ENCODE measurements at regions not wholly inside any gene's neighbourhood (a gene's known extent, or its start where the extent isn't known, plus 50 kb on each side); places are given as distances from the start of the nearest gene placed in this dataset.

DNA sequence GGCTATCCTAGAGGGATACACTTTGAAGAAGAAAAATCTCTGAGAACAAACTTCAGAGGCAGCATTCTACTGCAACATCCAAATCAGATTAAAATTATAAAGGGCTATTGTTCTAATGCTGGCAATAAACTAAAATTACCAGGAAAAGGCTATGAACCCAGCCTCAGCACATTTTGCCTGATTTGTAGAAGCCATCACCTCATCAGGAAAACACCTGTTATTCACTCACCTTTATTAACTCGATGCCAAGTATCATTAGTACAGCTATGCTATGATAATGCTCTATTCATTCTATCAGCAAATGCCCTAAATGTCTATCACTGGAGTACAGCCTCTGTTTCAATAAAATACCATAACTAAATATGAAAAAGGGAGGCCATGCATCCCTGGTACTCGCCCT, 510.2 kb downstream of the RASEF start (continued):
- no peak for TF ChIP-seq ZNF41 (CRISPR knock-in tag; conservative IDR thresholded peaks at IDR 0.05)

DNA sequence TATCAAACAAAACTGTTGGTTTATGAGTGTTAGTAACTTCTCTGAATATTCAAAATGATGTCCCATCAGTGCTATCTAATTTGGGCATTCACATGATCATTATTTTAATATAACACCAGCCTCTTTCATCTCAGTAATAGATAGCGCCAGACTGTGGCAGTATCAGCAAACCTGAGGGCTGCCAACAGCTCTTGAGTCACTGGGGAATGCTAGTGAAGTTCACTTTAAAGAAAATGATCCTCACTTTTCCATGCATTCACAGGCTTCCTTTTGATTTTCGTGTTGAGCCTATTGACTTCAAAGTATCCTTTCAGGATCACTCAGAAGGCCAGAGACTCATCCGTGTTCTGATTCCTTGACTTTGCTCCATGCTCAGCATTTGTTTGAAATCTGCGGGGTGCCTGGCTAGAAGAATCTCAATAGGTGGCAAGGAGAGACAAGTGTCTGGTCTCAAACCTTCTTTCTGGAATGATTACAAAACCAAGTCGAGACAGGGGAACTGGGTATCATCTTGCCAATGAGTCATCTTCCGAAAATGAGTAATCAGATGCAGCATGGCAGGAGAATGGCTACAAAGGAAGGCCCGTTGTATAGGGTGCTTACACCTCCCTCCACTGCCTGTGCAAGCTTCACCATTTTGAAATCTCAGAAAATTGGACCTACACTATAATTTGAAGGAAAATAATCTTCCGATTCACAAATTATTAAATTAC, 509.1 kb downstream of the RASEF start:
- POLR2A ChIA-PET = no interaction called here
- Histone ChIP-seq H3K4me3 (no peak overlapping the region), H3K9ac (ENCODE audit: insufficient read depth in 1 of 2, low read depth in 2 of 2, low read length in 2 of 2) (no peak overlapping the region), H2AFZ (ENCODE audit: low read depth, low read length) (no peak overlapping the region), H3K4me2 (ENCODE audit: insufficient read depth, low read length) (no peak overlapping the region), H3K9me3 (replicated peaks; ENCODE audit: control insufficient read depth, insufficient read depth, low read depth, low read length) (no peaks in the 10 kb centered on the region), H4K20me1 (replicated peaks; ENCODE audit: control insufficient read depth, insufficient read depth, low read length) (no peaks in the 10 kb centered on the region), H3K79me2 (ENCODE audit: control insufficient read depth, insufficient read depth, low read length) (no peaks in the 10 kb centered on the region), H3K4me1 (replicated peaks in 1 of 2; ENCODE audit: control insufficient read depth in 2 of 2, insufficient read depth in 2 of 2, low read length in 2 of 2) (no peaks in the 10 kb centered on the region), H3K27me3 (ENCODE audit: control insufficient read depth in 2 of 2, insufficient read depth in 2 of 2, low read length in 2 of 2) (no peaks in the 10 kb centered on the region), H3K9me1 (ENCODE audit: control insufficient read depth, insufficient read depth, low read length) (no peaks in the 10 kb centered on the region), H3K36me3 (ENCODE audit: control insufficient read depth, insufficient read depth, low read length) (no peaks in the 10 kb centered on the region), H3K27ac (ENCODE audit: extremely low read depth, low read depth, low read length) (no peak overlapping the region)
- WGBS (ENCODE audit: insufficient coverage, low coverage, missing lambda C conversion rate) = 1% methylated on average over 8 of the region's 8 CpGs
- no peak for DNase-seq (ENCODE audit: extremely low read depth in 1 of 4, low spot score in 3 of 4)
- BruUV-seq (replicated peaks) = no TSS peak
- in situ Hi-C loops (cut with MboI) (no loop called here), intact Hi-C loops (cut with micrococcal nuclease) (no loop called here)
- CTCF ChIA-PET (ENCODE audit: low intra/inter-chr PET ratio) = no interaction called here
- FAIRE-seq = no peak
- no peak for TF ChIP-seq ZBED1 (IDR thresholded peaks at IDR 0.05)
- no peak for TF ChIP-seq CCAR2 (IDR thresholded peaks at IDR 0.05; ENCODE audit: low read depth, low read length)
- TF ChIP-seq MED1 (CRISPR knock-in tag; IDR thresholded peaks at IDR 0.05; ENCODE audit: borderline replicate concordance) = no peak
- no peak for TF ChIP-seq ZNF263 (CRISPR knock-in tag; IDR thresholded peaks at IDR 0.05; ENCODE audit: borderline replicate concordance)
- TF ChIP-seq SRSF1 (IDR thresholded peaks at IDR 0.05; ENCODE audit: low read depth, low read length) = no peak
- TF ChIP-seq, protein P1, sequence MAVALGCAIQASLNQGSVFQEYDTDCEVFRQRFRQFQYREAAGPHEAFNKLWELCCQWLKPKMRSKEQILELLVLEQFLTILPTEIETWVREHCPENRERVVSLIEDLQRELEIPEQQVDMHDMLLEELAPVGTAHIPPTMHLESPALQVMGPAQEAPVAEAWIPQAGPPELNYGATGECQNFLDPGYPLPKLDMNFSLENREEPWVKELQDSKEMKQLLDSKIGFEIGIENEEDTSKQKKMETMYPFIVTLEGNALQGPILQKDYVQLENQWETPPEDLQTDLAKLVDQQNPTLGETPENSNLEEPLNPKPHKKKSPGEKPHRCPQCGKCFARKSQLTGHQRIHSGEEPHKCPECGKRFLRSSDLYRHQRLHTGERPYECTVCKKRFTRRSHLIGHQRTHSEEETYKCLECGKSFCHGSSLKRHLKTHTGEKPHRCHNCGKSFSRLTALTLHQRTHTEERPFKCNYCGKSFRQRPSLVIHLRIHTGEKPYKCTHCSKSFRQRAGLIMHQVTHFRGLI (CRISPR knock-in tag; IDR thresholded peaks at IDR 0.05) = no peak
- TF ChIP-seq ZNF778 (CRISPR knock-in tag; IDR thresholded peaks at IDR 0.05) = no peak
- TF ChIP-seq ARID2 (IDR thresholded peaks at IDR 0.05) = no peak
- no peak for TF ChIP-seq NFE2 (IDR thresholded peaks at IDR 0.05; ENCODE audit: low read depth)
- no peak for TF ChIP-seq FUS (optimal IDR thresholded peaks at IDR 0.05; ENCODE audit: low read depth, low read length)
- no peak for TF ChIP-seq SMAD3 (CRISPR knock-in tag; conservative IDR thresholded peaks at IDR 0.05)
- TF ChIP-seq ZNF384 (IDR thresholded peaks at IDR 0.05; ENCODE audit: low read depth, low read length) = no peak
- TF ChIP-seq, protein P2, sequence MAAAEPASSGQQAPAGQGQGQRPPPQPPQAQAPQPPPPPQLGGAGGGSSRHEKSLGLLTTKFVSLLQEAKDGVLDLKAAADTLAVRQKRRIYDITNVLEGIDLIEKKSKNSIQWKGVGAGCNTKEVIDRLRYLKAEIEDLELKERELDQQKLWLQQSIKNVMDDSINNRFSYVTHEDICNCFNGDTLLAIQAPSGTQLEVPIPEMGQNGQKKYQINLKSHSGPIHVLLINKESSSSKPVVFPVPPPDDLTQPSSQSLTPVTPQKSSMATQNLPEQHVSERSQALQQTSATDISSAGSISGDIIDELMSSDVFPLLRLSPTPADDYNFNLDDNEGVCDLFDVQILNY (CRISPR knock-in tag; IDR thresholded peaks at IDR 0.05) = no peak
- TF ChIP-seq CC2D1A (IDR thresholded peaks at IDR 0.05) = no peak
- no peak for TF ChIP-seq SMARCB1 (IDR thresholded peaks at IDR 0.05; ENCODE audit: insufficient read length, low read depth)
- TF ChIP-seq NELFE (IDR thresholded peaks at IDR 0.05; ENCODE audit: insufficient read depth, insufficient read length) = no peak
- TF ChIP-seq, protein P3, sequence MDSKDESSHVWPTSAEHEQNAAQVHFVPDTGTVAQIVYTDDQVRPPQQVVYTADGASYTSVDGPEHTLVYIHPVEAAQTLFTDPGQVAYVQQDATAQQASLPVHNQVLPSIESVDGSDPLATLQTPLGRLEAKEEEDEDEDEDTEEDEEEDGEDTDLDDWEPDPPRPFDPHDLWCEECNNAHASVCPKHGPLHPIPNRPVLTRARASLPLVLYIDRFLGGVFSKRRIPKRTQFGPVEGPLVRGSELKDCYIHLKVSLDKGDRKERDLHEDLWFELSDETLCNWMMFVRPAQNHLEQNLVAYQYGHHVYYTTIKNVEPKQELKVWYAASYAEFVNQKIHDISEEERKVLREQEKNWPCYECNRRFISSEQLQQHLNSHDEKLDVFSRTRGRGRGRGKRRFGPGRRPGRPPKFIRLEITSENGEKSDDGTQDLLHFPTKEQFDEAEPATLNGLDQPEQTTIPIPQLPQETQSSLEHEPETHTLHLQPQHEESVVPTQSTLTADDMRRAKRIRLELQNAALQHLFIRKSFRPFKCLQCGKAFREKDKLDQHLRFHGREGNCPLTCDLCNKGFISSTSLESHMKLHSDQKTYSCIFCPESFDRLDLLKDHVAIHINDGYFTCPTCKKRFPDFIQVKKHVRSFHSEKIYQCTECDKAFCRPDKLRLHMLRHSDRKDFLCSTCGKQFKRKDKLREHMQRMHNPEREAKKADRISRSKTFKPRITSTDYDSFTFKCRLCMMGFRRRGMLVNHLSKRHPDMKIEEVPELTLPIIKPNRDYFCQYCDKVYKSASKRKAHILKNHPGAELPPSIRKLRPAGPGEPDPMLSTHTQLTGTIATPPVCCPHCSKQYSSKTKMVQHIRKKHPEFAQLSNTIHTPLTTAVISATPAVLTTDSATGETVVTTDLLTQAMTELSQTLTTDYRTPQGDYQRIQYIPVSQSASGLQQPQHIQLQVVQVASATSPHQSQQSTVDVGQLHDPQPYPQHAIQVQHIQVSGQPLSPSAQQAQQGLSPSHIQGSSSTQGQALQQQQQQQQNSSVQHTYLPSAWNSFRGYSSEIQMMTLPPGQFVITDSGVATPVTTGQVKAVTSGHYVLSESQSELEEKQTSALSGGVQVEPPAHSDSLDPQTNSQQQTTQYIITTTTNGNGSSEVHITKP (IDR thresholded peaks at IDR 0.05; ENCODE audit: partially characterized antibody) = no peak
- no peak for ATAC-seq

Data from K562 (cell line).